ENCODE measurements at regions not wholly inside any gene's neighbourhood (a gene's known extent, or its start where the extent isn't known, plus 50 kb on each side); places are given as distances from the start of the nearest gene placed in this dataset.
"Not testable (repeated sequence)": the region's sequence is repeated elsewhere in the genome, so short reads cannot be mapped to it uniquely, and the experiment has no call there.

DNA sequence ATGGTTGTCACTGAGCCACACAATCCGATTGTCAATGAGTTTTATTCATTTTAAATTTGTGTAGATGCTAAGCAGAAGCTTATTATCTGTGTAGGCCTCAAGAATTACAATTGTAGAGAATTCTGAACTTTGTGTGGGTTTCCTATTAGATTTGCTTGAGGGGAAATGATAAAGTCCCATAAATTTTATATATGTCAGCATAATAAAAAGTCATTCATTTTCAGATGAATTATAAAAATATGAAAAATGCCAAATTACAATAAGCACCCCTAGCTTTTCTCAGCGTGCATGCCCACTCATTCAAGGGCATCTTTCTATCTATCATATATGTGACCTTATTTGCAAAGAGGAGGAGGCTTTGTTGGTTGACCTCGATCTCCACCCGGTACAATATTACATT lies 1041.1 kb upstream of the FOXG1 start:
- DNase-seq (ENCODE audit: low spot score) = no peak

DNA sequence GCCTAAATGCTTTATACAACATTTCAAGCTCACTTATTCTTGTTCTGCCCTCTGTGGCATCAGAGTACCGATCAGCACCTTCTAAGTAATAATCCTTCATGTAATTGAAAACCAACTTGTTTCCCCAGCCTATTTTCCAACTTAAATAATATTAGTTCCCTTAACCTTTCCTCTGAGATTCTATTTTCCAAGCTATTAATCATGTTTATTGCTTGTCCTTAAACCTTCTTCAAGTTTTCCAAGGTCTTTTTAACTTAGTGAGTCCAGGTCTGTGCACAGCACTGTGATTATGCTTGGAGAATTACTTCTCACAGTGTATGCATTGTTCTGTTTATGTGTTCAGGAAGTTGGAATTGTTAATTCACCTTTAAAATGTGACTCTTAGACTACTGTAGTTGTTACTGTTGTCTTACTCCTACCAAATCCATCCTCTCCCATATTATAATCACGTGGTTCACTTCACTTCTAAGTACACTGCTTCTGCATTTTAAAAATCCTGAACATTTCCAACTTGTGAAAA lies 1039.3 kb upstream of the FOXG1 start:
- no peak for DNase-seq (ENCODE audit: low spot score)

DNA sequence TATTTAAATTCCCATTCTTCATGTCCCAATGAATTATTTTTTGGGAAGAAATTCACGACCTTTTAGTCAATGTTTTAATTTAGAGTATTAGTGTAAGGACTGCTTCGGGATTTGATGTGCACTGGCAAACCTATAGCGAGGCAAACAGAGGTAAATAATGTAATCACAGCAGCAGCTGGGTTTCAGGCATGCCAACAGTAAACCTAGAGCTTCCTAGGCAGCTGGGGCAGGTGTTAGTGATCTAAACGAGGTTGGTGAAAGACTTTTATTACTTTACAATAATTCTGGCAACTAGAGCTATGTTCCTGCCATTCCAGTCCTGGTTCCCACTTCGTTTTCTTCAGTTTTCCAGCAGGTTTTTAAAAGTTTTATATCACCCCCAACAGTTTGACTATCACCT lies 1036.4 kb upstream of the FOXG1 start:
- DNase-seq (ENCODE audit: low spot score) = no peak

DNA sequence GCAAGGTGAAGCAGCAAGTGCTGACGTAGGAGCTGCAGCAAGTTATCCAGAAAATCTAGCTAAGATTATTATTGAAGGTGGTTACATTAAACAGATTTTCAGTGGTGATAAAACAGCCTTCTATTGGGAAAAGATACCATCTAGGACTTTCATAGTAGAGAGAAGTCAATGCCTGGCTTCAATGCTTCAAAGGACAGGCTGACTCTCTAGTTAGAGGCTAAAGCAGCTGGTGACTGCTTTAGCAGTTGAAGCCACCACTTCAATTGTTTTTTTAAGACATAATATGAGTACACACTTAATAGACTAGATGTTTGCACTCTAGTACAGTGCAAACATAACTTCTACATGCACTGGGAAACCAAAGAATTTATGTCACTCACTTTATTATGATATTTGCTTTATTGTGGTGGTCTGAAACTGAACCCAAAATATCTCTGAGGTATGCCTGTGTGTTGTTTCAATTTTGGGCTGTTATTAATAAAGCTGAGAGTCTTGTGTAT lies 1026.9 kb upstream of the FOXG1 start:
- no peak for DNase-seq (ENCODE audit: low spot score)

DNA sequence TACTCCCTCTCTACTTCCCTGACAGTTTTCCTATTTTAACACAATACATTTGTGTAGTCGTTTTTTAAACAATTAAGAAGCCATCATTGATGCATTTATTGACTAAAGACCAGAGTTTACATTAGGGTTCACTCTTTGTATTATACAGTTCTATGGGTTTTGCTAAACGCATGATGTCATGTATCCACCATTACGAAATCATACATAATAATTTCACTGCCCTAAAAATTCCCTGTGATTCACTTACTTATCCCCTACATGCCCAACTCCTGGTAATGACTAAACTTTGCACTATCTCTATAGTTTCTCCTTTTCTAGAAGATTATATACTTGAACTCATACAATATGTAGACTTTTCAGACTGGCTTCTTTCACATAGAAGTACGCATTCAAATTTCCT lies 1016.5 kb upstream of the FOXG1 start:
- no peak for DNase-seq (ENCODE audit: low spot score)

DNA sequence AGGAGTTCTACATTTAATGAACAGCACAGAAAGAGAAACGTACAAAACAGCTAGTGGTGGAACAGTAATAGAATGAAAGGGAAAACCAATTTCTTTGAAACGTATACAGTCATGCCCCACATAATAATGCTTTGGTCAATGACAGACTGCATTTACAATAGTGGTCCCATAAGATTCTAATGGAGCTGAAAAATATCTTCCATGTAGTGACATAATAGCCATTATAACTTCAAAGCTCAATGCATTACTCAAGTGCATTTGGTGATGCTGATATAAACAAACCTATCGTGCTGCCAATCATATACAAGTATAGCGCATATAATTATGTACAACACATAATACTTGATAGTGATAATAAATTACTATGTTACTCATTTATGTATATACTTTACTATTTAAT lies 1008.9 kb upstream of the FOXG1 start:
- not testable (repeated sequence) for DNase-seq (ENCODE audit: low spot score)

DNA sequence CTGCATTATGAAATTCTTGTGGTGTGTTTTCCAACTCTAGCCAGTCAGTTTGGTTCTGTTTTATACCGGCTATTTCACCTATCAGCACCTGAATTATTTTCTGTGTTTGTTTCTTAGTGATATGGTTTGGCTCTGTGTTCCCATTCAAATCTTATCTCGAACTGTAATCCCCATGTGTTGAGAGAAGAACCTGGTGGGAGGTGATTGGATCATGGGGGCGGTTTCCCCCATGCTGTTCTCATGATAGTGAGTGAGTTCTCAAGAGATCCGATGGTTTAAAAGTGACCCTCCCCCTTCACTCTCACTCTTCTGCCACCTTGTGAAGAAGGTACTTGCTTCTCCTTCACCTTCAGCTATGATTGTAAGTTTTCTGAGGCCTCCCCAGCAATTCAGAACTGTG lies 1006.2 kb upstream of the FOXG1 start:
- DNase-seq (ENCODE audit: low spot score) = not testable (repeated sequence)

DNA sequence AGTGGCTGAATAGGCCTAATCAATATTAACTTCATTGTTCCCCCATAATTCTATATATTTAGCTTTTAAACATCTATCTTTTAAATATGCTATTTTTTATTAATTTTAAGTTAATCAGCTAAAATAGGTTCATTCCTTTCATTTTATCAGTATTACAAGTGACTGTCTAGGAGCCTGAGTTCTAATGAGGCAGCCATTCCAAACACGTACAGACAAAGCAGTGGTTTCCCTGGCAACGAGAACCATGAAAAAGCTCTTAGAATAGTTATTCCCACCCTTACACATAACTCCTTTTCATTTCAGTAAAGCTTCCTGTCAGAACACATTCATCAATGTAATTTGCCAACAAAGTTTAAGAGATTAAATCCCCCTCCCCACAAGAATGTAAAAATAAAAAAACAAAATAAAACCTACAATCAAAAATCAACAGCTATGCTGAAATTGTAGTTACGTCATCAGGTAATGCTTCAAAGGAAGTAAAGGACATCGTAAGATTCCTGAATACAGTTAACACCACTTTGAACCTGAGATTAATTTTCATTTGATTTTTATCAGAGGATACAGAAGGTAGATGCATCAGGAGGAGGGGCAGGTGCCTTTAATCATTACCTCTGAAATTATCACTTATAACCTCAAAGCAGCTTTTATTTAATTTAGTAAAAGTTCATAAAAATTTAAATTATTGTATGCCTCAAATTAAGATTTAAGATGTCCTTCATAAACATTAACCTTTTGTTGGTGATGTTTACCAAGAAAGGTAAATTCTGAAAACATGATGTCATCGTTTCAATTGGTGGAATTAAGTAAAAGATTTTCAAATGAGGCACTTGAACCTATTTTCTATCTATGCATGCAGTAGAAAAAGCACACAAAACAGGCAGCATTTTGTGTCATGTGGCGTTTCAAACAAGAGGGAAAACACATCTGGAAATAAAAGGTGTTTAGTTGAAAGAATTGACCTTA lies 967.2 kb upstream of the FOXG1 start:
- DNase-seq (ENCODE audit: low spot score) = not testable (repeated sequence)

DNA sequence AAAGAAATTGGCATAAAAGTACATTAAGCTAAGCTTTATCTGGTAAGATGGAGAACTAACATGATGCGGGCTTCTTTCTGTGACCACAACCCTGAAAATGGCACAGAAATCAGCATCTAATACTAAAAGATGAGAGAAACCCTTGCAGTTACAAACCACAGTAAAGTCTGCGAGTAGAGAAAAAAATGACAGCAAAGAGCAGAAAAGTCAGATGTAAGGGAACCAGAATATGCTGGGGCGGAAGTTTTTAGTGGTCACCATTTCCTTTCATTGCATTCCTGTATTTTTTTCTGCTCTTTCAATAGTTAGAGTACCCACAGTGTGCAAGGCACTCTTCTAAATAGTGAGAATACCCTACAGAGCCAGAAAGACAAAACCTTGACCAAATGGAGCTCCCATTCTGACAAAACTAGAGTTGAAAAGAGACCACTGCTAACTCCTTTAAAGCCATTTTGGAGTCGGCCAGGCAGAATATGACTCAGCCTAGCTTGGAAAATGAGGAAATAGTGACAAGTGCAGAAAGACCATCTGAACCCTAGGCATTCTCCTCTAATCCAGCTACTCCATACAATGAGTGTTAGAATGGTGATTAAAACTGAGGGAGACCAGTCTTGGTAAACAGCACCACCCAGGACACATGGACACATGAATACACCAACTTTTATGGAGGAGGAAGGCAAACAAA lies 948.7 kb upstream of the FOXG1 start:
- DNase-seq (ENCODE audit: low spot score) = not testable (repeated sequence)

DNA sequence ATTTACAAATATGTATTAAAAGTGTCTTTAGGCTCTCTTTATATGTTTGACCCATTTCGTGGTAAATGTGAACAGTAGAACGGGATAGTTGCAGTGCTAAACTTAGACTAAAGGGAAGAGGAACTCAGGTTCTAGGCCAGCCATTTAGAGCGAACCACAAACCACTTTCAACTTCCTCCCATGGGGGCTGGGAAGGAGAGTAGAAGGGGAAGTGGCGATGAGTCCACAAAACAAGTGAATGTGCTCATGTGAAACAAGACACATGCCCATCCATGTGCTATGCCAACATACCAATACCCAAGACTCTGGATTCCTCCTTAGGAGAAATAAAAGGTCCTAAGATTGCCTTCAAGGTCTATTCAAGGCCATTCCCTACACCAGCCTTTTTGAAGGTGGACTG lies 940.4 kb upstream of the FOXG1 start:
- not testable (repeated sequence) for DNase-seq (ENCODE audit: low spot score)

DNA sequence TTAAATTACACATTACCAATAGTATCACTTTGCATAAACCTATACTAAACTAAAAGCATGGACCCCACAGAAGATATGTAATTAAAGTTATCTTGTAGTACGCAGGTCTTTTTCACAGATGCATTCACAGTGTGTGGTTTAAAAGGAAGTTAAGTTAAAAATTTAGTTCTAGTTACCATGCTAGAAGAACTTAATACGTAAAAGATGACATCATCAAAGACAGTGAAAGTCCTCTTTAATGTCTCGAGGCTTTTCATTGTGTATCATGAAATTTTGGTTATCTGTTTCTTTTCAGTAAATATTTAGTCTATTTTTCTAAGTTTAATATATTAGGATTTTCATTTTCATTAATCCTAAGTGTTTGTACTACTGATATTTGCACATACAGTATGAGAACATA lies 934.6 kb upstream of the FOXG1 start:
- not testable (repeated sequence) for DNase-seq (ENCODE audit: low spot score)

DNA sequence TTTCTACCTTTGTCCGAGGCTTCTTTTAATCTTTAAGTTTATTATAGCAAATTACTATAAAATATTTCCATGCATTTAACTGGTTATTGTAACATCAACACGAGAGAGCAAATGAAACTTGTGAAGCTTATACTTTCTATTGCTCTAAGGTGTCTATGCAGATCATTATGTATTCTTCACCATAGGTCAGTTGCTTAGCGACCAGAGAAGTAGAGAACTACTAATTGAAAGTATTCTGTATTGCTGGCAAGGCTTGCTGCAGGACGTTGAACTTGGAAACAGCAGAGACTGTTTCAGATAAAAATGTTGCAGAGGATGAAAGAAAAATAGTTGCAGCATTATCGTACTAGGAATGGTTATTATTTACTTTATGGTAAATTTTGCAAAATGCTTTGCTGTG lies 933.6 kb upstream of the FOXG1 start:
- DNase-seq (ENCODE audit: low spot score) = not testable (repeated sequence)

DNA sequence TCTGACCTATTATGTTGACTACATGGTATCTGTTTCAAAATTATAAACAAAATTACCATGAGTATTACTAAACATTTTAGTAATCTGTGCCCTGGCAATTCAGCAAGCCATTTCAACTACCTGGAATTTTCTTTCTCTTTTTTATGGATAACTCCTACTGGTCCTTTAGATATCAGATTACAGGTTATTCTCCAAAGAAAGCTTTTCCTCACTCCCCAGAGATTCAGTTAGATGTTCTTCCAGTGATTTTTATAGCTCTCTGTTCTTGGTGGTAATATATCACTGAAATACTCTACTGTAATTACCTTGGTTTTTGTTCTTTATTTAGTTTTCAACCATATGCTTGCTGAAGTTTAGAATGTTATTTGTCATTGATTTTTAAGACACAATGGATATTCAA lies 930.2 kb upstream of the FOXG1 start:
- DNase-seq (ENCODE audit: low spot score) = no peak

DNA sequence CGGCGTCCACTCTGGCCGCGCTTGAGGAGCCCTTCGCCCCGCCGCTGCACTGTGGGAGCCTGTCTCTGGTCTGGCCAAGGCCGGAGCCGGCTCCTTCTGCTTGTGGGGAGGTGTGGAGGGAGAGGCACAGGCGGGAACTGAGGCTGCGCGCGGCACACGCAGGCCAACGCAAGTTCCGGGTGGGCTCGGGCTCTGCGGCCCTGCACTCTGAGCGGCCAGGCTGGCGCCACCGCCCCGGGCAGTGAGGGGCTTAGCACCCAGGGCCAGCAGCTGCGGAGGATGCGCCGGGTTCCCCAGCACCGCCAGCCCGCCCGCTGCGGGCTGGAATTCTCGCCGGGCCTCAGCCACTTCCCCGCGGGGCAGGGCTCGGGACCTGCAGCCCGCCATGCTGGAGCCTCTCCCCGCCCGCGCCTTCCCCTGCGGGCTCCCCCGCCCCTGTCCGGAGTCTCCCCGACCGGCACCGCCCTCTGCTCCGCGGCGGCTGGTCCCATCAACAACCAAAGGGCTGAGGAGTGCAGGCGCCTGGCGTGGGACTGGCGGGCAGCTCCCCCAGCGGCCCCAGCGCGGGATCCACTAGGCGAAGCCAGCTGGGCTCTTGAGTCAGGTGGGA lies 921.2 kb upstream of the FOXG1 start:
- DNase-seq (ENCODE audit: low spot score) = no peak

DNA sequence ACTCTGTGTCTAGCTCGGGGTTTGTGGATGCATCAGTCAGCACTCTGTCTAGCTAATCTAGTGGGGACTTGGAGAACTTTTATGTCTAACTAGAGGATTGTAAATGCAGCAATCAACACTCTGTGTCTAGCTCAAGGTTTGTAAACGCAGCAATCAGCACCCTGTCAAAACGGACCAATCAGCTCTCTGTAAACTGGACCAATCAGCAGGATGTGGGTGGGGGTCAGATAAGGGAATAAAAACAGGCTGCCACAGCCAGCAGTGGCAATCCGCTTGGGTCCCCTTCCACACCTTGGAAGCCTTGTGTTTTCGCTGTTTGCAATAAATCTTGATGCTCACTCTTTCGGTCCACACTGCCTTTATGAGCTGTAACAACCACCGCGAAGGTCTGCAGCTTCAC lies 920.7 kb upstream of the FOXG1 start:
- DNase-seq (ENCODE audit: low spot score) = no peak

DNA sequence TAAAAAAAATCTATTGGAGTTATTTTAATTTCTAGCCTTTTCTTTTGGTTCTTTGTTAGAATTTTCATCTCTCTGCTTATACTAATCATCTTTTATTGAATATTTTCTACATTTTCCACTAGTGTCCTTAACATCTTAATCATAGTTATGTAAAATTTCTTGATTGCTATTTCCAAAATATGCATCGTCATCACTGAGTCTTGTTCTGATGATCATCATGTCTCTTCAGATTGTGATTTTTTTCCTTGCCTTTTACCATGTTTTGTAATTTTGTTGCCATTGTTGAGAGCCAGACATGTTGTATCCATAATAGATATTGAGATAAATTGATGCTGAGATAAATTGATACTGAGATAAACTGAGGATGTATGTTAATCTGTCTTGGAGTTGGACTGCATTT lies 919.1 kb upstream of the FOXG1 start:
- DNase-seq (ENCODE audit: low spot score) = not testable (repeated sequence)

DNA sequence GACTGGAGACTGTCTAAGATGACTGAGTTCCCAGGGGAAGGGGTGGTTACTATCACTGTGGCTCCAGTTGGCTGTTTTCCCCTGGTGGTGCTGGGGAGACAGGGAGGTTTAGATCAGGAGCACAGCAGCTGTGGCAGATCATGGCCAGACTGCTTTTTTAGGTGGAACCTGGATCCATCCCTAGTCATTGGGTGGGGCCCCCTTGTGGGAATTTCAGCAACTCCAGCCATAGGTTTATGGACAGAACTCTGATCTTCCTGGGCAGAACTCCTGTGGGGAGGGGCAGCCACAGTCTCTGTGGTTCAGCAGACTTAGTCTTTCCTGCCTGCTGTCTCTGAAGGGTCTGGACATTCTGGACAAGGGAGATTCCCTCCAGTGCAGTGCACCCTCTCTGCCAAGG lies 917.4 kb upstream of the FOXG1 start:
- not testable (repeated sequence) for DNase-seq (ENCODE audit: low spot score)

DNA sequence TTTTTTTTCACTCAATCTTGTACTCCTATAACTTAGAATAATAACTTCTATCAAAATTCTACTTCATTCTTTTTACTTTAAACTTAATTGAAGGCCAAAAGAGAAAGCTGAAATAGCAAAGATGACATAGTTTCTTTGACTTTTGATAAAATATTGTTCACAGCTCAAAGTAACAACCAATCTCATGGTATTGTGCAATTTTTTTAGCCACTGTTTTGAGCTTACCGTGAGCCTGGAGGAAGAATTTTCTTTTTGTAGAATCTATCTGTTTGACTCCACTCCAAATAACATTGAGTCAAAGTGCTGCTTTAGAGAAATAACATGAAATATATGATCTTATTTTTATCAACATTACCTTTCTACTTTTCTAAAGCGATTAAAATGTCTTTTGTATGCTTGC lies 903.9 kb upstream of the FOXG1 start:
- no peak for DNase-seq (ENCODE audit: low spot score)

DNA sequence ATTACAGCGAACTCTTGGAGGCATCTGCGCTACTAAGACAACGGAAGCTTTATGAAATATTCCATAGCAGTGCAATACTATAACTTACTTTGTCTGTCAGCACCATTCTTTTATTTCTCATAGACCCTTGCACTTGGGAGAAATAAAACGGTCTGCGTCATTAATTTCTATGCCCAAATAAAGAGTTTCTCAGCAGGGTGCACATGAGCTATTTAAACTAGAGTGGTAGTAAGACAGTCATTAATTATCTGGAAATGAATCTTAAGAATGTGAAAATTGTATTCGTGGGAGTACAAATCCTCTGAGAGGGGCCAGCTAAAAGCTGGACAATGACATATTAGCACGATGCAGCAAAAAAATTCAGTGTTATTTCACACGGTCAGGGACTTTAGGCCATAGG lies 903.4 kb upstream of the FOXG1 start:
- DNase-seq (ENCODE audit: low spot score) = no peak

DNA sequence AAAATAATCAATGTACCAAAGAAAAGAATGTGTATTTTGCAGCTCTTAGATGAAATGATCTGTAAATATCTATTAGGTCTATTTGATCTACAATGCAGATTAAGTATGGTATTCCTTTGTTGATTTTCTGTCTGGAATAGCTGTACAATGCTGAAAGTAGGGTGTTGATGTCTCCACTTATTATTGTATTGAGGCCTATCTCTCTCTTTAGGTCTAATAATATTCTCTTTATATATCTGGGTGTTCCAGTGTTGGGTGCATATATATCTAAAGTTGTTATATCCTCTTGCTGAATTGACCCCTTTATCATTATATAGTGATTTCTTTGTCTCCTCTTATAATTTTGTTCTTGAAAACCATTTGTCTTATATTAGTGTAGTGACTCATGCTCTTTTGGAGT lies 885.5 kb upstream of the FOXG1 start:
- DNase-seq (ENCODE audit: low spot score) = no peak

DNA sequence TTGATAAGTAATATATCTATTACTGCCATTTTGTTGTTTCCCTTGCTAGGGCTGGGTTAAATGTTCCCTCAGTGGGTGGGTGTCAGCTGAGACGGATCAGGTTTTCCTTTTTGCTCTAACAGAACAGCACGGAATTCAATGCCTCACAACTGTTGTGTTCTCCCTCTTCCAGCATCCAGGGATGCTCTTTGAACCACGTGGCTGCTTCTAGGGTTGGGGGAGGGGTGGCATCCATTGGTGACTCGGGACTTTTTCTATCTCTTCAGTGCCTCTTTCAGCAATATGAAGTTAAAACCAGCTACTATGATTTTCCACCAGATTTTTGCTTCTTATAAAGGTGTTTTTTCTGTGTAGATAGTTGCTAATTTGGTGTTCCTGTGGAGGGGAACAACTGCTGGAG lies 884.9 kb upstream of the FOXG1 start:
- no peak for DNase-seq (ENCODE audit: low spot score)

DNA sequence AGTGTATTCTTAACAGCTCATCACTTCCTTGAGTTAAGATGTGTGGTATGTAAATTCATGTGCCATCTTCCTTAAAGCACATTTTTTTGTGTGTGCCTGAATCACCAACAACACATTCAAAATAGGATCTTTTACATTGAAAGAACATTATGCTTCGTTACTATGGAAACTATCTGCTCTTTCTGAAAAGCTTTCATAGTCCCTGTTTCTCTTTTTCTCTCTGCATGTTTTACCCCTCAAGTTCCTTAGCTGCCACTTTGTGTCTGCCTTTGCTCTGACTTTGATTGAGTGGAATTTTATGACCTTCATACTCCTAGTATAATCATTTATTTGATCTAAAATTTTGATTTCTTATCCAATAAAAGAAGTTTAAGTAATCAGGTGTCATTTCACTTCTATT lies 880.3 kb upstream of the FOXG1 start:
- no peak for DNase-seq (ENCODE audit: low spot score)
